Neural crest cell (in vitro differentiated cells): ENCODE measurements at regions not wholly inside any gene's neighbourhood (a gene's known extent, or its start where the extent isn't known, plus 50 kb on each side); places are given as distances from the start of the nearest gene placed in this dataset.

Source experiments
- DNase-seq: peaks from one replicate; pipeline ENCODE4 v3.0.0; 2021; ENCODE audit warnings: low read depth, mixed read lengths, low spot score
- H3K27ac Mint-ChIP-seq: one replicate; pipeline ENCODE4 v1.8.0; 2021; ENCODE audit warnings: mild to moderate bottlenecking, mixed read lengths; ENCODE audit not compliant: unreplicated experiment
- H3K27me3 Mint-ChIP-seq: 2 replicates; pipeline ENCODE4 v1.8.0; 2021; ENCODE audit warnings: low read depth, mild to moderate bottlenecking, mixed read lengths
- H3K36me3 Mint-ChIP-seq: 2 replicates; pipeline ENCODE4 v1.8.0; 2021; ENCODE audit warnings: low read depth, mild to moderate bottlenecking, mixed read lengths
- H3K4me1 Mint-ChIP-seq: 2 replicates; pipeline ENCODE4 v1.8.0; 2021; ENCODE audit warnings: mixed read lengths
- H3K4me3 Mint-ChIP-seq: one replicate; pipeline ENCODE4 v1.8.0; 2021; ENCODE audit warnings: mild to moderate bottlenecking, mixed read lengths
- H3K9me3 Mint-ChIP-seq: 2 replicates; pipeline ENCODE4 v1.8.0; 2021; ENCODE audit warnings: mixed read lengths
- TF ChIP-seq, protein P1 (sequence below): fragments of 200-600 bp; sonication (generic); conservative IDR thresholded peaks from 2 replicates; pipeline ENCODE4 v1.5.0; 2021; ENCODE audit warnings: antibody characterized with exemption, mild to moderate bottlenecking

DNA sequence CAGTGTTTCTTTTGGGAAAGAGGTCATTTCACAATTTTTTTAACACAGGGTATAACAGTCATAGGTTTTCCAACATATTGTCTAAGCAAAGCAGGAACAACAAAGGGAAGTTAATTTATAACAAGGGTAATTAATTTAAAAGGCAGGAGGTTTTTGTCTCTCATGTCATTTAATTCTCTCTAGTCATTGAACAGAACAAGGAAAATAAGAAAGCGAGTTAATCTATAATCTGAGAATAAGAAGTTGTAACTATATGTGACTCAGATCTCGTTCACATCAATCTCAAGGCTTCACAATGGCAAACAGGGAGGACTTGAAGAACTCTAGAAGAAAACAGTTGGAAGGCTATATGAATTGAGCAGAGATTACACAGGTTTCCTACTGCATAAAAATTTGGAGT lies 579.8 kb upstream of the CCDC54 start:
- no peak for DNase-seq
- Mint-ChIP-seq H3K27me3 (no peaks in the 10 kb centered on the region), H3K36me3 (no peaks in the 10 kb centered on the region), H3K9me3 (peaks cover 6% of the 10 kb centered on the region), H3K4me1 (no peaks in the 10 kb centered on the region), H3K27ac (no peak overlapping the region), H3K4me3 (no peak overlapping the region)
- TF ChIP-seq, protein P1, sequence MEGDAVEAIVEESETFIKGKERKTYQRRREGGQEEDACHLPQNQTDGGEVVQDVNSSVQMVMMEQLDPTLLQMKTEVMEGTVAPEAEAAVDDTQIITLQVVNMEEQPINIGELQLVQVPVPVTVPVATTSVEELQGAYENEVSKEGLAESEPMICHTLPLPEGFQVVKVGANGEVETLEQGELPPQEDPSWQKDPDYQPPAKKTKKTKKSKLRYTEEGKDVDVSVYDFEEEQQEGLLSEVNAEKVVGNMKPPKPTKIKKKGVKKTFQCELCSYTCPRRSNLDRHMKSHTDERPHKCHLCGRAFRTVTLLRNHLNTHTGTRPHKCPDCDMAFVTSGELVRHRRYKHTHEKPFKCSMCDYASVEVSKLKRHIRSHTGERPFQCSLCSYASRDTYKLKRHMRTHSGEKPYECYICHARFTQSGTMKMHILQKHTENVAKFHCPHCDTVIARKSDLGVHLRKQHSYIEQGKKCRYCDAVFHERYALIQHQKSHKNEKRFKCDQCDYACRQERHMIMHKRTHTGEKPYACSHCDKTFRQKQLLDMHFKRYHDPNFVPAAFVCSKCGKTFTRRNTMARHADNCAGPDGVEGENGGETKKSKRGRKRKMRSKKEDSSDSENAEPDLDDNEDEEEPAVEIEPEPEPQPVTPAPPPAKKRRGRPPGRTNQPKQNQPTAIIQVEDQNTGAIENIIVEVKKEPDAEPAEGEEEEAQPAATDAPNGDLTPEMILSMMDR: no peak

DNA sequence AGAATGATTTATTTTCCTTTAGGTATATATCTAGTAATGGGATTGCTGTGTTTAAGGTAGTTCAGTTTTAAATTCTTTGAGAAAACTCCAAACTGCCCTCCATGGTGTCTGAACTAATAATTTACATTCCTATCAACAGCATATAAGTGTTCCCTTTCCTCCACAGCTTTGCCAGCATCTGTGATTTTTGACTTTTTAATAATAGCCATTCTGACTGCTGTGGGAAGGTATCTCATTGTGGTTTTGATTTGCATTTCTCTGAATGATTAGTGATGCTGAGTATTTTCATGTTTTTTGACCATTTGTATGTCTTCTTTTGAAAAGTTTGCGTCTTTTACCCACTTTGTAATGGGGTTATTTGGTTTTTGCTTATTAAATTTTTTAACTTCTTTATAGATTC lies 571.6 kb upstream of the CCDC54 start:
- Mint-ChIP-seq H3K4me1 (no peaks in the 10 kb centered on the region), H3K27me3 (no peaks in the 10 kb centered on the region), H3K36me3 (no peaks in the 10 kb centered on the region), H3K4me3 (no peak overlapping the region), H3K27ac (no peak overlapping the region), H3K9me3 (no peaks in the 10 kb centered on the region)
- no peak for DNase-seq
- TF ChIP-seq, protein P1: no peak

DNA sequence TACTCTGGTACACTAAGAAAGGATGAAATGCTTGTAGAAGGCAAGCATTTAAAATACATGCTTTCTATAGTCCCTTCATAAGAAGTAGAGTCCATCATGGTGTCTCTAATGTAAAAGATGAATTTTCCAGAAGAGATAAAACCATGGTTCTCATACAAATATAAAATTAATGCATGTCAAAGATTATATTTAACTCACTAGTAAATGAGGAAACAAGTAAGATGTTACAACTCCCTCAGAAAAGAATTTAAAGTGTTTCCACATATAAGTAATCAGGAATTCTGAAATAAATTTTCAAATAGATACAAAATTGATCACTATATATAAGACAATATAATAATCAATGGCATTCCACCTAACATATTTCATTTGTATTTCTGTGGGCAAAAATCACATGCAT lies 570.3 kb upstream of the CCDC54 start:
- no peaks in the 10 kb centered on the region for H3K4me1 Mint-ChIP-seq
- TF ChIP-seq, protein P1: no peak
- no peaks in the 10 kb centered on the region for H3K27me3 Mint-ChIP-seq
- no peak overlapping the region for H3K4me3 Mint-ChIP-seq
- no peaks in the 10 kb centered on the region for H3K9me3 Mint-ChIP-seq
- H3K27ac Mint-ChIP-seq: no peak overlapping the region
- DNase-seq: no peak
- H3K36me3 Mint-ChIP-seq: no peaks in the 10 kb centered on the region

DNA sequence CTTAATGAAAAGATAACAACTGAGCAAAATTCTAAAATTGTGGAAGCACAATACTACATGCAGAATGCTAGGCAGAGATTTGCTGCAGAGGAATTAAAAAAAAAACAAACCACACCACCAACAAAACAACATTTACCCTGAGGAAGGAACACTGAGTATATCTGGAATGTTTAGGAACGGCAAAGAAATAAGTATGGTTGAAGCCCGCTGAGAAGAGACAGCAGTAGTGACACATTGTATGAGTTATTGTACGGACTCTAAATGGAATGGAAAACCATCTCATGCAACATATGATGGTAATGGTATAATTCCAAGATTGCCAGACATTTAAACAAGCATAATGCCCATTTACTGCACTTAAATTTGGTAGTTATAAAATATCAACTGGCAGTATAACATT lies 568.2 kb upstream of the CCDC54 start:
- H3K27ac Mint-ChIP-seq: no peak overlapping the region
- H3K27me3 Mint-ChIP-seq: no peaks in the 10 kb centered on the region
- no peaks in the 10 kb centered on the region for H3K4me1 Mint-ChIP-seq
- no peaks in the 10 kb centered on the region for H3K9me3 Mint-ChIP-seq
- TF ChIP-seq, protein P1: no peak
- no peak overlapping the region for H3K4me3 Mint-ChIP-seq
- no peaks in the 10 kb centered on the region for H3K36me3 Mint-ChIP-seq
- no peak for DNase-seq

DNA sequence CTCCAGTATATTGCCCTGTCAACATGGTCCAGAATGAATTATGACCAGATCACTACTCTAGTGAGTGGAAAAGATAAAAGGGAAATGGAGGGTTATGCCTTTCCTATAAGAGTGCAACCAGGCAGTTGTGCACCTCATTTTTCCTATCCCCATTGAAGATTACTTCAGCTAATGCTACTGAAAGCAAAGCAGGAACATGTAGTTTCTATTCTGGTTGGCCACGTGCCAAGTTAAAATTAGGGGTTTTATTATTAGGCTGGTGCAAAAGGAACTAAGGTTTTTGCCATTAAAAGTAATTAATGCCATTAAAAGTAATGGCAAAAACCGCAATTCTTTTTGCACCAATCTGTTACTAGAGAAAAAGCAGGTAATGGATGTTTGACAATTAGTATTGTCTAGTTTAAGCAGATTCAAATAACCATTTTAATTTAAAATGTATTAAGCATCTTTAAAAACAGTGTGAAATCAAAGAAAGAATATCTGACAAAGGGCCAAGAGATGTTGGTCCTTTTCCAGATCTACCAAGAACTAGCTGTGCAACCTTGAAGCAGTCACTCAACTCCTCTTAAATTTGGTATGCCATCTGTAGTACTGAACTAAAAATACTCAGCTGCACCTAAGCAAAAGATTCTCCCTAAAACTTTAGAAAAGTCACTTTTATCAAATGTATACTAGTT lies 567.5 kb upstream of the CCDC54 start:
- no peak for DNase-seq
- no peaks in the 10 kb centered on the region for H3K9me3 Mint-ChIP-seq
- H3K27me3 Mint-ChIP-seq: no peaks in the 10 kb centered on the region
- no peaks in the 10 kb centered on the region for H3K36me3 Mint-ChIP-seq
- H3K4me1 Mint-ChIP-seq: no peaks in the 10 kb centered on the region
- TF ChIP-seq, protein P1: no peak
- H3K27ac Mint-ChIP-seq: no peak overlapping the region
- no peak overlapping the region for H3K4me3 Mint-ChIP-seq
